BLaER1 treated with 17β-estradiol and CSF1 and Interleukin-3, amounts not matched to agents 10 nM and 100 nM (cell line): ENCODE measurements at regions not wholly inside any gene's neighbourhood (a gene's known extent, or its start where the extent isn't known, plus 50 kb on each side); places are given as distances from the start of the nearest gene placed in this dataset.

ENCODE experiments used
- H3K27ac ChIP-seq, 11 experiments: shearing (Covaris generic); formaldehyde crosslinking; 2 replicates each; pipeline ENCODE4 v1.8.1; 2022
- H3K27me3 ChIP-seq, 11 experiments: shearing (Covaris generic); formaldehyde crosslinking; 2 replicates each; pipeline ENCODE4 v1.8.1; 2022
- H3K36me3 ChIP-seq, 11 experiments: shearing (Covaris generic); formaldehyde crosslinking; 2 replicates each; pipeline ENCODE4 v1.8.1; 2022
- H3K4me1 ChIP-seq, 10 experiments: shearing (Covaris generic); formaldehyde crosslinking; 2 replicates each; pipeline ENCODE4 v1.8.1; 2022
- H3K4me2 ChIP-seq, 11 experiments: shearing (Covaris generic); formaldehyde crosslinking; 2 replicates each; pipeline ENCODE4 v1.8.1; 2022
- H3K4me3 ChIP-seq, 10 experiments: shearing (Covaris generic); formaldehyde crosslinking; 2 replicates each; pipeline ENCODE4 v1.8.1; 2022
- H3K9ac ChIP-seq, 11 experiments: shearing (Covaris generic); formaldehyde crosslinking; 2 replicates each; pipeline ENCODE4 v1.8.1; 2022
- H3K9me3 ChIP-seq, 11 experiments: shearing (Covaris generic); formaldehyde crosslinking; replicated peaks in 1 of 11; 2 replicates each; pipeline ENCODE4 v1.8.1; 2022
- H4K20me1 ChIP-seq, 11 experiments: shearing (Covaris generic); formaldehyde crosslinking; 2 replicates each; pipeline ENCODE4 v1.8.1; 2022
- Cebpa-rat ChIP-seq, 11 experiments: shearing (Covaris generic); IDR thresholded peaks; 2 replicates each; pipeline ENCODE4 v1.8.1; 2022

- no peaks in the 10 kb centered on the region for H3K4me1 ChIP-seq
- TF ChIP-seq Cebpa-rat (IDR thresholded peaks at IDR 0.05): no peak
- H3K36me3 ChIP-seq: no peaks in the 10 kb centered on the region
- H3K9me3 ChIP-seq: no peaks in the 10 kb centered on the region
- H3K4me3 ChIP-seq: no peak overlapping the region
- no peak overlapping the region for H3K9ac ChIP-seq
- H3K4me2 ChIP-seq: no peak overlapping the region
- no peaks in the 10 kb centered on the region for H3K27me3 ChIP-seq
- H3K27ac ChIP-seq: no peak overlapping the region
- H4K20me1 ChIP-seq: no peaks in the 10 kb centered on the region
Observed at GRCh38 chr2:14336759-14337382, 295.6 kb upstream of the LRATD1 start.

GRCh38 chr2:14340703-14341102, 291.8 kb upstream of the LRATD1 start:
- TF ChIP-seq Cebpa-rat (IDR thresholded peaks at IDR 0.05): no peak
- H3K4me3 ChIP-seq: no peak overlapping the region
- H3K4me1 ChIP-seq: no peaks in the 10 kb centered on the region
- no peak overlapping the region for H3K9ac ChIP-seq
- H3K27me3 ChIP-seq: no peaks in the 10 kb centered on the region
- H4K20me1 ChIP-seq: no peaks in the 10 kb centered on the region
- H3K4me2 ChIP-seq: no peak overlapping the region
- H3K27ac ChIP-seq: no peak overlapping the region
- H3K9me3 ChIP-seq: no peaks in the 10 kb centered on the region
- no peaks in the 10 kb centered on the region for H3K36me3 ChIP-seq

- Histone ChIP-seq H3K4me3 (no peak overlapping the region), H3K4me1 (no peaks in the 10 kb centered on the region), H4K20me1 (no peaks in the 10 kb centered on the region), H3K27me3 (no peaks in the 10 kb centered on the region), H3K4me2 (no peak overlapping the region), H3K9me3 (no peaks in the 10 kb centered on the region), H3K27ac (no peak overlapping the region), H3K9ac (no peak overlapping the region), H3K36me3 (no peaks in the 10 kb centered on the region)
- TF ChIP-seq Cebpa-rat (IDR thresholded peaks at IDR 0.05): no peak
Observed at GRCh38 chr2:14342313-14342712, 290.2 kb upstream of the LRATD1 start.

DNA sequence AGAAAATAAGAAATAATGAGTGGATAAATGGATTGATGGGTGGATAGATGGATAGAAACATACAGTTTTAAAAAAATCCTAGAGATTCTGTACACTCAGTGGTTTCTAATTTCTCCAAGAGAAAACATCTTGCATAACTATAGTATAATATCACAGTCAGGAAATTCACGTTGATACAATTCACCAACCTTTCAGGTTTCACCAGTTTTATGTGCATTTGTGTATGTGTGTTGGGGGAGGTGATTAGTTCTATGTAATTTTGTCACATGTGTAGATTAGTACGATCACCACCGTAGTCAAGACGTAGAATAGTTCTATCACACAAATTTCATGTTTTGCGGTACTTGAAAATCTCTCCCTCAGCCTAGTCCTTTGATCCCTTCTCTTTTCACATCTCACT, 288.2 kb upstream of the LRATD1 start:
- TF ChIP-seq Cebpa-rat (IDR thresholded peaks at IDR 0.05): no peak
- no peaks in the 10 kb centered on the region for H3K27me3 ChIP-seq
- H3K9me3 ChIP-seq: no peaks in the 10 kb centered on the region

DNA sequence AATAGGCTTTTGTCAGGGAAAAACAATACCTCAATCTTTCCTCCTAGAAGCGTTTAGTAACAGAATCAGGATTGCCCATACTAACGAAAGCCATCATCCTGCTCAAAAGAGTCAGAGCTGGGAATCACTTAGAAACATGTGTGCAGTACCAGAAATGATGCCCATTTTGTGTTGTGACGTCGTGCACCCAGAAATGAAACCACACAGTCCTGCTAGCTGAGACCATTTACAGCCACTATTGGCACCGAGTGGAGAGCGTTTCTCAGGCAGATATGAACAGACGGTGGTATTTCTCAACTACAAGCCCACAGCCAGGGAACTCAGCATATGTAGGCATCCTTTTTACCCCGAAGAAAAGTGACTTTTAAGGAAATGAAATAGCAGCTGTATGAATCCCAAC, 284.3 kb upstream of the LRATD1 start:
- TF ChIP-seq Cebpa-rat (IDR thresholded peaks at IDR 0.05): no peak
- H3K4me2 ChIP-seq: no peak overlapping the region
- no peaks in the 10 kb centered on the region for H3K36me3 ChIP-seq
- H3K9ac ChIP-seq: no peak overlapping the region
- no peaks in the 10 kb centered on the region for H3K4me1 ChIP-seq
- no peaks in the 10 kb centered on the region for H3K27me3 ChIP-seq
- no peaks in the 10 kb centered on the region for H4K20me1 ChIP-seq
- no peak overlapping the region for H3K27ac ChIP-seq
- H3K9me3 ChIP-seq: no peaks in the 10 kb centered on the region
- H3K4me3 ChIP-seq: no peak overlapping the region

More for the DNA sequence above, 288.2 kb upstream of the LRATD1 start:
- Histone ChIP-seq H4K20me1 (no peaks in the 10 kb centered on the region), H3K36me3 (no peaks in the 10 kb centered on the region), H3K4me2 (no peak overlapping the region), H3K4me3 (no peak overlapping the region), H3K4me1 (no peaks in the 10 kb centered on the region), H3K27ac (no peak overlapping the region), H3K9ac (no peak overlapping the region)

GRCh38 chr2:14350856-14351255, 281.7 kb upstream of the LRATD1 start:
- Histone ChIP-seq H3K4me2 (0 out of 22 replicates have a peak overlapping the region, but pooled peaks of 1 of the 11 experiments have one; percentile 19), H3K9ac (no peak overlapping the region), H3K9me3 (no peaks in the 10 kb centered on the region), H3K36me3 (no peaks in the 10 kb centered on the region), H3K4me3 (no peak overlapping the region), H3K4me1 (no peaks in the 10 kb centered on the region), H3K27ac (no peak overlapping the region), H3K27me3 (no peaks in the 10 kb centered on the region), H4K20me1 (no peaks in the 10 kb centered on the region)
- TF ChIP-seq Cebpa-rat (IDR thresholded peaks at IDR 0.05): peak in 3 of 11 experiments; percentile 20 to 52 (median 43); a peak in 4 of 22 replicates

GRCh38 chr2:14352067-14352466, 280.4 kb upstream of the LRATD1 start:
- H3K4me1 ChIP-seq: no peaks in the 10 kb centered on the region
- no peaks in the 10 kb centered on the region for H4K20me1 ChIP-seq
- H3K27ac ChIP-seq: no peak overlapping the region
- no peaks in the 10 kb centered on the region for H3K36me3 ChIP-seq
- H3K9me3 ChIP-seq: no peaks in the 10 kb centered on the region
- no peaks in the 10 kb centered on the region for H3K27me3 ChIP-seq
- H3K4me3 ChIP-seq: no peak overlapping the region
- H3K9ac ChIP-seq: no peak overlapping the region
- TF ChIP-seq Cebpa-rat (IDR thresholded peaks at IDR 0.05): no peak
- no peak overlapping the region for H3K4me2 ChIP-seq

DNA sequence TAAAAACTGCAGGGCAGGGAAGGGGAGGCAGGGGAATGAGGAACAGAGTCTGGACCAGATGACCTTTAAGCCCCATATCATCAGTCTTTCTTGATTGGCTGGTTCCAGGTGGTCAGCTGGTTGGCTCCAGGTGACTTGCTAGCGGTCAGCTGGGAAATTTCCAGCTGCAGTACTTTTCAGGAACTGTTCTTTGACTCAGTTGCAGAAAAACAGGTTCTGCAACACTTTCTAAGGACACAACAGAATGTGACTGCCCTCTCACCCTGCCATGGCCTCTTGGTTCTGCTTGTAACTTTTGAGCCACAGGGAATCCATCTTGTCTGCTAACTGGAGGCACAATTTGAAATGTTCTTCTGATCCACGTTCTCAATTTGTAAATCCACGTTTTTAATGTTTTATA, 278.3 kb upstream of the LRATD1 start:
- Histone ChIP-seq H3K36me3 (no peaks in the 10 kb centered on the region), H3K27ac (no peak overlapping the region), H4K20me1 (no peaks in the 10 kb centered on the region), H3K4me2 (no peak overlapping the region), H3K9ac (no peak overlapping the region), H3K27me3 (no peaks in the 10 kb centered on the region), H3K4me3 (no peak overlapping the region), H3K4me1 (no peaks in the 10 kb centered on the region), H3K9me3 (no peaks in the 10 kb centered on the region)
- no peak for TF ChIP-seq Cebpa-rat (IDR thresholded peaks at IDR 0.05)

DNA sequence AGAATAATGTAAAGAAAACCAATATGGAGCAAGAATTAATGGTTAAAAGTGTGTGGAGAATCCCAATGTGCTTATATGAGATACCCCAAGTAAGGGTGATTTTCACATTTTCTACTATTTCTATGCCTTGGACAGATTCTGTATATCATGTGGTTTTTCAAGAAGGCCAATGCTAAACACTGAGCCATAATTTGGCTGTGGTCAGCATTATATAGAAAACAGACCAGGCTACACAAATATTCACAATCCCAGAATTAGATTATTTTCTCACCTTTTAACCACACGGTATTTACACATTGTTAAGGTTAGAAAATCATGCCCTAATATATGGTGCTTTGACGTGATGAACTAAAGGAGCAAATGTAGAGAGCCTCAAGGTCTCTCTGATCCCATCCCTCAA, 277.4 kb upstream of the LRATD1 start:
- Histone ChIP-seq H3K9me3 (no peaks in the 10 kb centered on the region), H3K27ac (no peak overlapping the region), H3K9ac (no peak overlapping the region), H3K36me3 (no peaks in the 10 kb centered on the region), H3K27me3 (no peaks in the 10 kb centered on the region), H3K4me3 (no peak overlapping the region), H3K4me2 (no peak overlapping the region), H3K4me1 (no peaks in the 10 kb centered on the region), H4K20me1 (no peaks in the 10 kb centered on the region)
- TF ChIP-seq Cebpa-rat (IDR thresholded peaks at IDR 0.05): no peak

GRCh38 chr2:14358339-14358738, 274.2 kb upstream of the LRATD1 start:
- Histone ChIP-seq H3K4me3 (no peak overlapping the region), H3K9ac (no peak overlapping the region), H3K4me1 (no peaks in the 10 kb centered on the region), H3K27me3 (no peaks in the 10 kb centered on the region), H3K4me2 (no peak overlapping the region), H3K27ac (no peak overlapping the region), H3K9me3 (no peaks in the 10 kb centered on the region), H3K36me3 (no peaks in the 10 kb centered on the region), H4K20me1 (no peaks in the 10 kb centered on the region)
- TF ChIP-seq Cebpa-rat (IDR thresholded peaks at IDR 0.05): no peak
